ENCODE measurements at regions not wholly inside any gene's neighbourhood (a gene's known extent, or its start where the extent isn't known, plus 50 kb on each side); places are given as distances from the start of the nearest gene placed in this dataset.
"Not testable (repeated sequence)": the region's sequence is repeated elsewhere in the genome, so short reads cannot be mapped to it uniquely, and the experiment has no call there.

DNA sequence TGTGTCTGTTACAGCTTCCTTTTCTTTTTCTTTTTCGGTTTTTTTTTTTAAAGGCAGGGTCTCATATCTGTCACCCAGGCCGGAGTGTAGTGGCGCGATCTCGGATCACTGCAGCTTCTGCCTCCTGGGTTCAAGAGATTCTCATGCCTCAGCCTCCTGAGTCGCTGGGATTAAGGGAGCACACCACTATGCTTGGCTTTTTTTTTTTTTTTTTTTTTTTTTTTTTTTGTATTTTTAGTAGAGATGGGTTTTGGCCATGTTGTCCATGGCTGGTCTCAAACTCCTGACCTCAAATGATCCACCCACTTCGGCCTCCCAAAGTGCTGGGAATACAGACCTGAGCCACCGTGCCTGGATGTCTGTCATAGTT, 74.3 kb upstream of the PRSS16 start:
- H3K4me1 ChIP-seq (ENCODE audit: control insufficient read depth, extremely low read depth, insufficient read depth, low read length); DNase-seq (ENCODE audit: low read depth, low spot score); H3K9me1 ChIP-seq (ENCODE audit: control insufficient read depth, extremely low read depth, insufficient read depth, low read length); H3K27ac ChIP-seq (ENCODE audit: control insufficient read depth, insufficient read depth, low read length); H3K27me3 ChIP-seq (ENCODE audit: control insufficient read depth, extremely low read depth, insufficient read depth, low read length); H3K4me2 ChIP-seq (ENCODE audit: control insufficient read depth, extremely low read depth, insufficient read depth, low read depth, low read length); H3K4me3 ChIP-seq (ENCODE audit: control insufficient read depth in 2 of 3, extremely low read depth in 1 of 3, insufficient read depth in 2 of 3, low read depth in 1 of 3, low read length in 3 of 3); dilution Hi-C loops (cut with MboI; ENCODE audit: extremely low pct_ligation_motif_present, low sequenced_read_pairs); H3K9ac ChIP-seq (ENCODE audit: control insufficient read depth, extremely low read depth, insufficient read depth, low read length); H3K79me2 ChIP-seq (ENCODE audit: control insufficient read depth, insufficient read depth, low read length); H3K9me3 ChIP-seq (ENCODE audit: control insufficient read depth, low read depth, low read length); H3K36me3 ChIP-seq (ENCODE audit: control insufficient read depth in 2 of 2, extremely low read depth in 1 of 2, insufficient read depth in 2 of 2, low read length in 2 of 2); H4K20me1 ChIP-seq (ENCODE audit: control insufficient read depth, extremely low read depth, insufficient read depth, low read length); FAIRE-seq; H2AFZ ChIP-seq (ENCODE audit: control insufficient read depth, low read length): not testable (repeated sequence)

DNA sequence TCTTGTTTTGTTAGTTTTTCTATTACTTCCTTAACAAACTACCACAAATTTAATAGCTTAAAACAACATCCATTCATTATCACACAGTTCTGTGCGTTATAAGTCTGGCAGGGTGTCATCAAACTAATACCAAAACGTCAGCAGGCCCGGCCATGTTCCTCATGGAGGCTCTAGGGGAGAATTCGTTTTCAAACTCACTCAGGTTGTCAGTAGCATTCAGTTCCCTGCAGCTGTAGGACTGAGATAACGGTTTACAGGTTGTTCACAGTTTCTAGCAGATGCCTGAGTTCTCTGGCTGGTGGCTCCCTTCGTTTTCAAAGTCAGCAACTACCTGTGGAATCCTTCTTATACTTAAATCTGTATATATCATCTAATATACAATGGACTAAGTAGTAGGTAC, 72.5 kb upstream of the PRSS16 start:
- no peak for TF ChIP-seq EZH2 (IDR thresholded peaks at IDR 0.05; ENCODE audit: low read length)
- TF ChIP-seq, protein P1, sequence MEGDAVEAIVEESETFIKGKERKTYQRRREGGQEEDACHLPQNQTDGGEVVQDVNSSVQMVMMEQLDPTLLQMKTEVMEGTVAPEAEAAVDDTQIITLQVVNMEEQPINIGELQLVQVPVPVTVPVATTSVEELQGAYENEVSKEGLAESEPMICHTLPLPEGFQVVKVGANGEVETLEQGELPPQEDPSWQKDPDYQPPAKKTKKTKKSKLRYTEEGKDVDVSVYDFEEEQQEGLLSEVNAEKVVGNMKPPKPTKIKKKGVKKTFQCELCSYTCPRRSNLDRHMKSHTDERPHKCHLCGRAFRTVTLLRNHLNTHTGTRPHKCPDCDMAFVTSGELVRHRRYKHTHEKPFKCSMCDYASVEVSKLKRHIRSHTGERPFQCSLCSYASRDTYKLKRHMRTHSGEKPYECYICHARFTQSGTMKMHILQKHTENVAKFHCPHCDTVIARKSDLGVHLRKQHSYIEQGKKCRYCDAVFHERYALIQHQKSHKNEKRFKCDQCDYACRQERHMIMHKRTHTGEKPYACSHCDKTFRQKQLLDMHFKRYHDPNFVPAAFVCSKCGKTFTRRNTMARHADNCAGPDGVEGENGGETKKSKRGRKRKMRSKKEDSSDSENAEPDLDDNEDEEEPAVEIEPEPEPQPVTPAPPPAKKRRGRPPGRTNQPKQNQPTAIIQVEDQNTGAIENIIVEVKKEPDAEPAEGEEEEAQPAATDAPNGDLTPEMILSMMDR (optimal IDR thresholded peaks at IDR 0.05 in 1 of 3, IDR thresholded peaks at IDR 0.05 in 1 of 3, conservative IDR thresholded peaks at IDR 0.05 in 1 of 3; ENCODE audit: extremely low read depth in 1 of 3, insufficient read depth in 2 of 3, low read length in 3 of 3) = no peak
- DNase-seq (ENCODE audit: low read depth, low spot score) (no peak), FAIRE-seq (no peak)
- H3K27ac ChIP-seq (ENCODE audit: control insufficient read depth, insufficient read depth, low read length) = no peak overlapping the region
- no peaks in the 10 kb centered on the region for H3K36me3 ChIP-seq (ENCODE audit: control insufficient read depth in 2 of 2, extremely low read depth in 1 of 2, insufficient read depth in 2 of 2, low read length in 2 of 2)
- no peak overlapping the region for H3K4me2 ChIP-seq (ENCODE audit: control insufficient read depth, extremely low read depth, insufficient read depth, low read depth, low read length)
- H4K20me1 ChIP-seq (ENCODE audit: control insufficient read depth, extremely low read depth, insufficient read depth, low read length) = no peaks in the 10 kb centered on the region
- no peaks in the 10 kb centered on the region for H3K9me3 ChIP-seq (ENCODE audit: control insufficient read depth, low read depth, low read length)
- peaks cover 3% of the 10 kb centered on the region for H3K4me1 ChIP-seq (ENCODE audit: control insufficient read depth, extremely low read depth, insufficient read depth, low read length)
- no peak overlapping the region for H3K4me3 ChIP-seq (ENCODE audit: control insufficient read depth in 2 of 3, extremely low read depth in 1 of 3, insufficient read depth in 2 of 3, low read depth in 1 of 3, low read length in 3 of 3)
- H2AFZ ChIP-seq (ENCODE audit: control insufficient read depth, low read length) = peak overlapping the region; percentile 33
- no peak overlapping the region for H3K9ac ChIP-seq (ENCODE audit: control insufficient read depth, extremely low read depth, insufficient read depth, low read length)
- no peaks in the 10 kb centered on the region for H3K27me3 ChIP-seq (ENCODE audit: control insufficient read depth, extremely low read depth, insufficient read depth, low read length)
- dilution Hi-C loops (cut with MboI; ENCODE audit: extremely low pct_ligation_motif_present, low sequenced_read_pairs) = no loop called here
- no peaks in the 10 kb centered on the region for H3K79me2 ChIP-seq (ENCODE audit: control insufficient read depth, insufficient read depth, low read length)
- H3K9me1 ChIP-seq (ENCODE audit: control insufficient read depth, extremely low read depth, insufficient read depth, low read length) = no peaks in the 10 kb centered on the region

DNA sequence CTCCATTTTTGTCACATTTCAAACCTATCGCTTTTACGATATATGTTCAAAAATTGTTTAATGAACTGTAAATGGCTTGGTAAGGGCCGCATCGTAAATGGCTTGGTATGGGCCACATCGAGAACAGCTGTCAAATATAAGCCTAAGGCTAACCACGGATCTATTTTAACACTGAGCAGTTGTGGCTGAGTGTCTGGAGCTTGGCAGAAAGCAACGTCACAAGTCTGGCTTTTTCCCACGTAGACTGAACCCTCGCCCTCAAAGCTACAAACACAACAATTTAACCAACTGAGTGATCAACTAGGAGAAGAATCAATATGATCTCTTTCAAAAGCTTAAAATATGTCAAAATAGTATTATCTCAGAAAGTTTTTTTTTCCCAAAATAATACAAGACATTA, 71.4 kb upstream of the PRSS16 start:
- TF ChIP-seq, protein P1 (optimal IDR thresholded peaks at IDR 0.05 in 1 of 3, IDR thresholded peaks at IDR 0.05 in 1 of 3, conservative IDR thresholded peaks at IDR 0.05 in 1 of 3; ENCODE audit: extremely low read depth in 1 of 3, insufficient read depth in 2 of 3, low read length in 3 of 3) = no peak
- TF ChIP-seq EZH2 (IDR thresholded peaks at IDR 0.05; ENCODE audit: low read length) = no peak
- H3K4me2 ChIP-seq (ENCODE audit: control insufficient read depth, extremely low read depth, insufficient read depth, low read depth, low read length) = no peak overlapping the region
- H3K79me2 ChIP-seq (ENCODE audit: control insufficient read depth, insufficient read depth, low read length) = no peaks in the 10 kb centered on the region
- no peaks in the 10 kb centered on the region for H3K27me3 ChIP-seq (ENCODE audit: control insufficient read depth, extremely low read depth, insufficient read depth, low read length)
- H3K9me1 ChIP-seq (ENCODE audit: control insufficient read depth, extremely low read depth, insufficient read depth, low read length) = no peaks in the 10 kb centered on the region
- DNase-seq (ENCODE audit: low read depth, low spot score) = no peak
- H2AFZ ChIP-seq (ENCODE audit: control insufficient read depth, low read length) = no peak overlapping the region
- no peaks in the 10 kb centered on the region for H3K36me3 ChIP-seq (ENCODE audit: control insufficient read depth in 2 of 2, extremely low read depth in 1 of 2, insufficient read depth in 2 of 2, low read length in 2 of 2)
- no peak overlapping the region for H3K4me3 ChIP-seq (ENCODE audit: control insufficient read depth in 2 of 3, extremely low read depth in 1 of 3, insufficient read depth in 2 of 3, low read depth in 1 of 3, low read length in 3 of 3)
- no peak overlapping the region for H3K27ac ChIP-seq (ENCODE audit: control insufficient read depth, insufficient read depth, low read length)
- H4K20me1 ChIP-seq (ENCODE audit: control insufficient read depth, extremely low read depth, insufficient read depth, low read length) = no peaks in the 10 kb centered on the region
- H3K4me1 ChIP-seq (ENCODE audit: control insufficient read depth, extremely low read depth, insufficient read depth, low read length) = peaks cover 3% of the 10 kb centered on the region
- FAIRE-seq = no peak
- no peaks in the 10 kb centered on the region for H3K9me3 ChIP-seq (ENCODE audit: control insufficient read depth, low read depth, low read length)
- H3K9ac ChIP-seq (ENCODE audit: control insufficient read depth, extremely low read depth, insufficient read depth, low read length) = no peak overlapping the region
- dilution Hi-C loops (cut with MboI; ENCODE audit: extremely low pct_ligation_motif_present, low sequenced_read_pairs) = no loop called here
